OCI-LY1 (cell line): ENCODE measurements at regions not wholly inside any gene's neighbourhood (a gene's known extent, or its start where the extent isn't known, plus 50 kb on each side); places are given as distances from the start of the nearest gene placed in this dataset.

Experiments used
- EZH2 ChIP-seq: fragments of 200-600 bp; sonication (generic), shearing (Covaris generic); IDR thresholded peaks from 2 replicates; pipeline ENCODE4 v1.8.0; 2017; ENCODE audit warnings: borderline replicate concordance, mixed run types, mild to moderate bottlenecking, antibody characterized with exemption, low read length, moderate library complexity, mixed read lengths
- TF ChIP-seq, protein P1 (sequence below): fragments of 200-600 bp; sonication (generic), shearing (Covaris generic); IDR thresholded peaks from 2 replicates; pipeline ENCODE4 v1.5.1; 2017; ENCODE audit warnings: mild to moderate bottlenecking, antibody characterized with exemption, low read length, moderate library complexity, mixed read lengths

GRCh38 chr18:10131081-10131459 is 217.3 kb downstream of the VAPA start:
- TF ChIP-seq, protein P1, sequence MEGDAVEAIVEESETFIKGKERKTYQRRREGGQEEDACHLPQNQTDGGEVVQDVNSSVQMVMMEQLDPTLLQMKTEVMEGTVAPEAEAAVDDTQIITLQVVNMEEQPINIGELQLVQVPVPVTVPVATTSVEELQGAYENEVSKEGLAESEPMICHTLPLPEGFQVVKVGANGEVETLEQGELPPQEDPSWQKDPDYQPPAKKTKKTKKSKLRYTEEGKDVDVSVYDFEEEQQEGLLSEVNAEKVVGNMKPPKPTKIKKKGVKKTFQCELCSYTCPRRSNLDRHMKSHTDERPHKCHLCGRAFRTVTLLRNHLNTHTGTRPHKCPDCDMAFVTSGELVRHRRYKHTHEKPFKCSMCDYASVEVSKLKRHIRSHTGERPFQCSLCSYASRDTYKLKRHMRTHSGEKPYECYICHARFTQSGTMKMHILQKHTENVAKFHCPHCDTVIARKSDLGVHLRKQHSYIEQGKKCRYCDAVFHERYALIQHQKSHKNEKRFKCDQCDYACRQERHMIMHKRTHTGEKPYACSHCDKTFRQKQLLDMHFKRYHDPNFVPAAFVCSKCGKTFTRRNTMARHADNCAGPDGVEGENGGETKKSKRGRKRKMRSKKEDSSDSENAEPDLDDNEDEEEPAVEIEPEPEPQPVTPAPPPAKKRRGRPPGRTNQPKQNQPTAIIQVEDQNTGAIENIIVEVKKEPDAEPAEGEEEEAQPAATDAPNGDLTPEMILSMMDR = no peak
- no peak for TF ChIP-seq EZH2
